Neural cell (in vitro differentiated cells): ENCODE measurements at regions not wholly inside any gene's neighbourhood (a gene's known extent, or its start where the extent isn't known, plus 50 kb on each side); places are given as distances from the start of the nearest gene placed in this dataset.
A peak's percentile ranks its signal among the peaks of the same experiment; 100 is the strongest.

ENCODE experiments used
- H2AFZ ChIP-seq: fragments of 200-600, 300-800 bp; sonication (generic), shearing (Covaris generic); 2 replicates; pipeline ENCODE4 v1.6.0; 2014; ENCODE audit warnings: low read depth, mild to moderate bottlenecking, antibody characterized with exemption, low read length, moderate library complexity
- H3F3A ChIP-seq: fragments of 200-600 bp; shearing (Covaris generic); 2 replicates; pipeline ENCODE4 v1.6.1; 2016; ENCODE audit warnings: mild to moderate bottlenecking, moderate library complexity, mixed read lengths, antibody characterized with exemption, low read length; ENCODE audit not compliant: insufficient read depth, poor library complexity, severe bottlenecking
- H3K27ac ChIP-seq: fragments of 200-600, 300-800 bp; sonication (generic), shearing (Covaris generic); 2 replicates; pipeline ENCODE4 v1.5.1; 2014; ENCODE audit warnings: mild to moderate bottlenecking, low read length, moderate library complexity
- H3K27me3 ChIP-seq: fragments of 300-800, 200-600 bp; sonication (generic), shearing (Covaris generic); 2 replicates; pipeline ENCODE4 v1.6.0; 2014; ENCODE audit warnings: mild to moderate bottlenecking, low read depth, low read length, moderate library complexity; ENCODE audit not compliant: insufficient read depth
- H3K36me3 ChIP-seq: fragments of 300-800, 200-600 bp; sonication (generic), shearing (Covaris generic); 2 replicates; pipeline ENCODE4 v1.5.1; 2014; ENCODE audit warnings: mild to moderate bottlenecking, antibody characterized with exemption, low read length, moderate library complexity; ENCODE audit not compliant: insufficient read depth
- H3K4me2 ChIP-seq: fragments of 300-800, 200-600 bp; sonication (generic), shearing (Covaris generic); 2 replicates; pipeline ENCODE4 v1.6.0; 2014; ENCODE audit warnings: mild to moderate bottlenecking, low read length
- H3K4me3 ChIP-seq: fragments of 300-800, 200-600 bp; sonication (generic), shearing (Covaris generic); 2 replicates; pipeline ENCODE4 v1.5.1; 2014; ENCODE audit warnings: mild to moderate bottlenecking, low read length, moderate library complexity
- H3K79me2 ChIP-seq: fragments of 200-600 bp; shearing (Covaris generic); replicated peaks from 2 replicates; pipeline ENCODE4 v1.6.0; 2014; ENCODE audit warnings: mild to moderate bottlenecking, low read length, moderate library complexity; ENCODE audit not compliant: insufficient read depth
- H3K9ac ChIP-seq: fragments of 300-800, 200-600 bp; sonication (generic), shearing (Covaris generic); 2 replicates; pipeline ENCODE4 v1.6.1; 2016; ENCODE audit warnings: mild to moderate bottlenecking, low read length, mixed read lengths
- H3K9me2 ChIP-seq: fragments of 200-600 bp; shearing (Covaris generic); 2 replicates; pipeline ENCODE4 v1.6.1; 2016; ENCODE audit warnings: mild to moderate bottlenecking, low read length, mixed read lengths; ENCODE audit not compliant: insufficient read depth
- H3K9me3 ChIP-seq: fragments of 200-600, 300-800 bp; sonication (generic), shearing (Covaris generic); 2 replicates; pipeline ENCODE4 v1.6.1; 2016; ENCODE audit warnings: mild to moderate bottlenecking, mixed run types, low read length, moderate library complexity, mixed read lengths
- H4K20me1 ChIP-seq: fragments of 200-600 bp; shearing (Covaris generic); 2 replicates; pipeline ENCODE4 v1.6.1; 2016; ENCODE audit warnings: mild to moderate bottlenecking, mixed run types; ENCODE audit not compliant: insufficient read depth
- CTCF ChIP-seq: fragments of 450-650 bp; IDR thresholded peaks from 2 replicates; pipeline ENCODE4 v1.5.1; 2014; ENCODE audit warnings: antibody characterized with exemption, mild to moderate bottlenecking, moderate library complexity; ENCODE audit not compliant: poor library complexity, severe bottlenecking
- EP300 ChIP-seq: fragments of 450-650 bp; conservative IDR thresholded peaks from 2 replicates; pipeline ENCODE4 v1.6.1; 2014; ENCODE audit warnings: antibody characterized with exemption, mild to moderate bottlenecking, moderate library complexity; ENCODE audit not compliant: poor library complexity, severe bottlenecking
- EZH2 ChIP-seq: fragments of 200-600, 300-800 bp; shearing (Covaris generic), sonication (generic); IDR thresholded peaks from 2 replicates; pipeline ENCODE4 v1.6.1; 2014; ENCODE audit warnings: antibody characterized with exemption, low read length, borderline replicate concordance, mild to moderate bottlenecking; ENCODE audit not compliant: insufficient read depth, poor library complexity, severe bottlenecking
- MXI1 ChIP-seq: fragments of 450-650 bp; conservative IDR thresholded peaks from 2 replicates; pipeline ENCODE4 v1.6.1; 2014; ENCODE audit warnings: antibody characterized with exemption, mild to moderate bottlenecking; ENCODE audit not compliant: poor library complexity, severe bottlenecking
- POLR2AphosphoS5 ChIP-seq: IDR thresholded peaks from 2 replicates; pipeline ENCODE4 v1.6.1; 2012
- RAD21 ChIP-seq: fragments of 450-650 bp; conservative IDR thresholded peaks from 2 replicates; pipeline ENCODE4 v1.6.1; 2014; ENCODE audit warnings: antibody characterized with exemption, mild to moderate bottlenecking, moderate library complexity
- REST ChIP-seq: IDR thresholded peaks from 2 replicates; pipeline ENCODE4 v1.6.1; 2012; ENCODE audit warnings: borderline replicate concordance
- SMC3 ChIP-seq: fragments of 450-650 bp; conservative IDR thresholded peaks from 2 replicates; pipeline ENCODE4 v1.6.1; 2014; ENCODE audit warnings: antibody characterized with exemption, mild to moderate bottlenecking, moderate library complexity; ENCODE audit not compliant: poor library complexity
- TAF1 ChIP-seq: IDR thresholded peaks from 2 replicates; pipeline ENCODE4 v1.6.1; 2012; ENCODE audit warnings: low read depth

GRCh38 chr5:19048726-19049125, 939.3 kb downstream of the CDH18 start:
- no peaks in the 10 kb centered on the region for H3K79me2 ChIP-seq
- H3K9me2 ChIP-seq: no peaks in the 10 kb centered on the region
- no peaks in the 10 kb centered on the region for H3F3A ChIP-seq
- H3K36me3 ChIP-seq: no peaks in the 10 kb centered on the region
- no peak overlapping the region for H3K4me3 ChIP-seq
- no peak overlapping the region for H2AFZ ChIP-seq
- H3K9ac ChIP-seq: no peak overlapping the region
- no peaks in the 10 kb centered on the region for H4K20me1 ChIP-seq
- H3K27me3 ChIP-seq: no peaks in the 10 kb centered on the region
- TF ChIP-seq EP300 (peak; percentile 81), MXI1 (no peak), POLR2AphosphoS5 (no peak)
- H3K4me2 ChIP-seq: no peak overlapping the region
- H3K9me3 ChIP-seq: no peaks in the 10 kb centered on the region
- peak overlapping the region; percentile 42 for H3K27ac ChIP-seq

- Histone ChIP-seq H3K27me3 (no peaks in the 10 kb centered on the region), H3K4me3 (no peak overlapping the region), H3K27ac (no peak overlapping the region), H3K4me2 (no peak overlapping the region), H3K36me3 (no peaks in the 10 kb centered on the region), H4K20me1 (no peaks in the 10 kb centered on the region), H3K9me3 (no peaks in the 10 kb centered on the region), H3K79me2 (no peaks in the 10 kb centered on the region), H2AFZ (no peak overlapping the region), H3K9ac (no peak overlapping the region), H3F3A (no peaks in the 10 kb centered on the region), H3K9me2 (no peaks in the 10 kb centered on the region)
- no peak for TF ChIP-seq EZH2
- no peak for TF ChIP-seq REST
- TF ChIP-seq EP300: no peak
- no peak for TF ChIP-seq CTCF
- no peak for TF ChIP-seq POLR2AphosphoS5
- TF ChIP-seq TAF1: no peak
- no peak for TF ChIP-seq SMC3
- TF ChIP-seq MXI1: no peak
- no peak for TF ChIP-seq RAD21
These were observed 929.8 kb downstream of the CDH18 start for GRCh38 chr5:19058216-19058615.

GRCh38 chr5:19064094-19064493, 923.9 kb downstream of the CDH18 start:
- Histone ChIP-seq H3K27me3 (no peaks in the 10 kb centered on the region), H3K9me2 (no peaks in the 10 kb centered on the region), H3K4me2 (no peak overlapping the region), H3K79me2 (no peaks in the 10 kb centered on the region), H3K27ac (no peak overlapping the region), H3K36me3 (no peaks in the 10 kb centered on the region), H2AFZ (no peak overlapping the region), H4K20me1 (no peaks in the 10 kb centered on the region), H3K9ac (no peak overlapping the region), H3K4me3 (no peak overlapping the region), H3F3A (no peaks in the 10 kb centered on the region), H3K9me3 (no peaks in the 10 kb centered on the region)
- TF ChIP-seq POLR2AphosphoS5: no peak
- TF ChIP-seq CTCF: no peak
- no peak for TF ChIP-seq TAF1
- TF ChIP-seq SMC3: no peak
- TF ChIP-seq RAD21: no peak
- TF ChIP-seq EP300: no peak
- no peak for TF ChIP-seq EZH2
- TF ChIP-seq MXI1: no peak
- no peak for TF ChIP-seq REST
